GM21737 (cell line): ENCODE measurements at regions not wholly inside any gene's neighbourhood (a gene's known extent, or its start where the extent isn't known, plus 50 kb on each side); places are given as distances from the start of the nearest gene placed in this dataset.
"Not testable (repeated sequence)": the region's sequence is repeated elsewhere in the genome, so short reads cannot be mapped to it uniquely, and the experiment has no call there.

Experiments
- ATAC-seq: cut with Tn5 transposase; IDR thresholded peaks from one replicate; pipeline ENCODE4 v1.9.1; 2021; ENCODE audit warnings: mild to moderate bottlenecking, moderate library complexity; ENCODE audit not compliant: unreplicated experiment

- not testable (repeated sequence) for ATAC-seq
Measured at GRCh38 chr1:245102149-245102548, 52.6 kb upstream of the KIF26B start.

- no peak for ATAC-seq
Measured at GRCh38 chr1:245099401-245099800, 55.4 kb upstream of the KIF26B start.

GRCh38 chr1:245098924-245099323 lies 55.9 kb upstream of the KIF26B start:
- ATAC-seq: no peak

GRCh38 chr1:245096311-245097066 lies 58.3 kb upstream of the KIF26B start:
- no peak for ATAC-seq

- ATAC-seq: no peak
Measured at GRCh38 chr1:245095903-245096302, 58.9 kb upstream of the KIF26B start.

GRCh38 chr1:245094954-245095353 lies 59.8 kb upstream of the KIF26B start:
- no peak for ATAC-seq

GRCh38 chr1:245094092-245094491 lies 60.7 kb upstream of the KIF26B start:
- ATAC-seq: no peak

- ATAC-seq: no peak
Measured at GRCh38 chr1:245092638-245092976, 62.2 kb upstream of the KIF26B start.

GRCh38 chr1:245091818-245092637 lies 62.8 kb upstream of the KIF26B start:
- ATAC-seq: no peak

- no peak for ATAC-seq
Measured at GRCh38 chr1:245091171-245091621, 63.6 kb upstream of the KIF26B start.

- no peak for ATAC-seq
Measured at GRCh38 chr1:245090491-245091090, 64.2 kb upstream of the KIF26B start.

- no peak for ATAC-seq
Measured at GRCh38 chr1:245087723-245088122, 67.1 kb upstream of the KIF26B start.

- ATAC-seq: no peak
Measured at GRCh38 chr1:245086389-245086969, 68.3 kb upstream of the KIF26B start.

- ATAC-seq: no peak
Measured at GRCh38 chr1:245085508-245086095, 69.2 kb upstream of the KIF26B start.

GRCh38 chr1:245084551-245084950 lies 70.2 kb upstream of the KIF26B start:
- no peak for ATAC-seq

GRCh38 chr1:245079021-245079609 lies 75.7 kb upstream of the KIF26B start:
- ATAC-seq: no peak

- no peak for ATAC-seq
Measured at GRCh38 chr1:245074898-245075297, 79.9 kb upstream of the KIF26B start.

- ATAC-seq: no peak
Measured at GRCh38 chr1:245074232-245074747, 80.5 kb upstream of the KIF26B start.

- ATAC-seq: no peak
Measured at GRCh38 chr1:245070836-245071615, 83.8 kb upstream of the KIF26B start.

GRCh38 chr1:245067257-245067656 lies 87.5 kb upstream of the KIF26B start:
- no peak for ATAC-seq
